HL-60 (cell line): ENCODE measurements at regions not wholly inside any gene's neighbourhood (a gene's known extent, or its start where the extent isn't known, plus 50 kb on each side); places are given as distances from the start of the nearest gene placed in this dataset.

Experiments used
- POLR2AphosphoS5 ChIP-seq: IDR thresholded peaks from 2 replicates; pipeline ENCODE4 v1.6.1; 2012; ENCODE audit warnings: low read depth
- TF ChIP-seq, protein P1 (sequence below): IDR thresholded peaks from 2 replicates; pipeline ENCODE4 v1.6.1; 2012; ENCODE audit warnings: low read depth; ENCODE audit not compliant: insufficient replicate concordance
- TF ChIP-seq, protein P2 (sequence below): IDR thresholded peaks from one replicate; pipeline ENCODE4 v1.5.1; 2011; ENCODE audit warnings: low read length, control low read depth, inconsistent platforms; ENCODE audit not compliant: insufficient read depth

DNA sequence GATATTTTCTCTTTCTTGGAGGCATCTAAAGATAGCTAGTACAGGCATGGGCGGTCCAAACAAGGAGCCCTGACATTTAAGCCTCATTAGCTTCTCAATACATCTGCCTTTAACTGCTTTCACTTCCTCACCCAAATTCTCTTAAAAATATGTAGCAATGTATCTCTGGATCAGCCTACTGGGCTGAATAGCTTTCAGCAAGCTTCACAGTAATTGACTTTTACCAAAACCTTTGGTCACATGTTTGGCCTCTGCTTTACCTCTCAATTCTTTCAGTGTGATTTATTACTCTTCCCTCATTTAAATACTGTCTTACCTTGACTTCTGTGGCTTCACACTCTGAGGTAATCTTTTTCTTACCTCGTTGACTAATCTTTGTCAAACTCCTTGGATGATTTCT lies 1618.1 kb downstream of the GRIK2 start:
- TF ChIP-seq, protein P1, sequence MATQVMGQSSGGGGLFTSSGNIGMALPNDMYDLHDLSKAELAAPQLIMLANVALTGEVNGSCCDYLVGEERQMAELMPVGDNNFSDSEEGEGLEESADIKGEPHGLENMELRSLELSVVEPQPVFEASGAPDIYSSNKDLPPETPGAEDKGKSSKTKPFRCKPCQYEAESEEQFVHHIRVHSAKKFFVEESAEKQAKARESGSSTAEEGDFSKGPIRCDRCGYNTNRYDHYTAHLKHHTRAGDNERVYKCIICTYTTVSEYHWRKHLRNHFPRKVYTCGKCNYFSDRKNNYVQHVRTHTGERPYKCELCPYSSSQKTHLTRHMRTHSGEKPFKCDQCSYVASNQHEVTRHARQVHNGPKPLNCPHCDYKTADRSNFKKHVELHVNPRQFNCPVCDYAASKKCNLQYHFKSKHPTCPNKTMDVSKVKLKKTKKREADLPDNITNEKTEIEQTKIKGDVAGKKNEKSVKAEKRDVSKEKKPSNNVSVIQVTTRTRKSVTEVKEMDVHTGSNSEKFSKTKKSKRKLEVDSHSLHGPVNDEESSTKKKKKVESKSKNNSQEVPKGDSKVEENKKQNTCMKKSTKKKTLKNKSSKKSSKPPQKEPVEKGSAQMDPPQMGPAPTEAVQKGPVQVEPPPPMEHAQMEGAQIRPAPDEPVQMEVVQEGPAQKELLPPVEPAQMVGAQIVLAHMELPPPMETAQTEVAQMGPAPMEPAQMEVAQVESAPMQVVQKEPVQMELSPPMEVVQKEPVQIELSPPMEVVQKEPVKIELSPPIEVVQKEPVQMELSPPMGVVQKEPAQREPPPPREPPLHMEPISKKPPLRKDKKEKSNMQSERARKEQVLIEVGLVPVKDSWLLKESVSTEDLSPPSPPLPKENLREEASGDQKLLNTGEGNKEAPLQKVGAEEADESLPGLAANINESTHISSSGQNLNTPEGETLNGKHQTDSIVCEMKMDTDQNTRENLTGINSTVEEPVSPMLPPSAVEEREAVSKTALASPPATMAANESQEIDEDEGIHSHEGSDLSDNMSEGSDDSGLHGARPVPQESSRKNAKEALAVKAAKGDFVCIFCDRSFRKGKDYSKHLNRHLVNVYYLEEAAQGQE, result no peak
- TF ChIP-seq POLR2AphosphoS5, result no peak
- TF ChIP-seq, protein P2, sequence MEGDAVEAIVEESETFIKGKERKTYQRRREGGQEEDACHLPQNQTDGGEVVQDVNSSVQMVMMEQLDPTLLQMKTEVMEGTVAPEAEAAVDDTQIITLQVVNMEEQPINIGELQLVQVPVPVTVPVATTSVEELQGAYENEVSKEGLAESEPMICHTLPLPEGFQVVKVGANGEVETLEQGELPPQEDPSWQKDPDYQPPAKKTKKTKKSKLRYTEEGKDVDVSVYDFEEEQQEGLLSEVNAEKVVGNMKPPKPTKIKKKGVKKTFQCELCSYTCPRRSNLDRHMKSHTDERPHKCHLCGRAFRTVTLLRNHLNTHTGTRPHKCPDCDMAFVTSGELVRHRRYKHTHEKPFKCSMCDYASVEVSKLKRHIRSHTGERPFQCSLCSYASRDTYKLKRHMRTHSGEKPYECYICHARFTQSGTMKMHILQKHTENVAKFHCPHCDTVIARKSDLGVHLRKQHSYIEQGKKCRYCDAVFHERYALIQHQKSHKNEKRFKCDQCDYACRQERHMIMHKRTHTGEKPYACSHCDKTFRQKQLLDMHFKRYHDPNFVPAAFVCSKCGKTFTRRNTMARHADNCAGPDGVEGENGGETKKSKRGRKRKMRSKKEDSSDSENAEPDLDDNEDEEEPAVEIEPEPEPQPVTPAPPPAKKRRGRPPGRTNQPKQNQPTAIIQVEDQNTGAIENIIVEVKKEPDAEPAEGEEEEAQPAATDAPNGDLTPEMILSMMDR, result no peak
